SK-N-SH (cell line): ENCODE measurements at regions not wholly inside any gene's neighbourhood (a gene's known extent, or its start where the extent isn't known, plus 50 kb on each side); places are given as distances from the start of the nearest gene placed in this dataset.
"Not testable (repeated sequence)": the region's sequence is repeated elsewhere in the genome, so short reads cannot be mapped to it uniquely, and the experiment has no call there.

Source experiments
- CTCF ChIA-PET: fragments of 300-600, 350-600 bp; formaldehyde crosslinking; extraction: SDS; loops from one replicate; lab custom pipeline; 2021; lab: Yijun Ruan, JAX
- POLR2A ChIA-PET: fragments of 350-600 bp; sonication (Branson Sonifier 250); formaldehyde crosslinking; extraction: SDS; loops from one replicate; lab custom pipeline; 2020; ENCODE audit warnings: antibody characterized with exemption, inconsistent platforms; lab: Yijun Ruan, JAX
- DNase-seq: peaks from one replicate; pipeline ENCODE4 v3.0.0; 2012
- H2AFZ ChIP-seq: fragments of 200-600 bp; sonication (generic); 2 replicates; pipeline ENCODE4 v1.8.1; 2016; ENCODE audit warnings: antibody characterized with exemption, mild to moderate bottlenecking, low read depth
- H3F3A ChIP-seq: fragments of 200-600 bp; sonication (generic); replicated peaks from 2 replicates; pipeline ENCODE3; 2016; ENCODE audit warnings: antibody characterized with exemption, mild to moderate bottlenecking; ENCODE audit not compliant: insufficient read depth
- H3K27ac ChIP-seq, 2 experiments: fragments of 200-500 bp in 1 of 2; fragments of 200-600 bp in 1 of 2; sonication (Bioruptor generic) in 1 of 2; sonication (generic), shearing (Covaris generic) in 1 of 2; 2 replicates each; pipeline versions ENCODE4 v1.5.1 to v1.6.1; 2014 to 2016; ENCODE audit warnings: low read depth in 2 of 2, inconsistent platforms in 1 of 2, low read length in 1 of 2, mild to moderate bottlenecking in 1 of 2, mixed read lengths in 1 of 2
- H3K27me3 ChIP-seq: fragments of 200-600 bp; sonication (generic), shearing (Covaris generic); 2 replicates; pipeline ENCODE4 v1.6.1; 2016; ENCODE audit warnings: mixed run types; ENCODE audit not compliant: insufficient read depth
- H3K36me3 ChIP-seq, 2 experiments: fragments of 200-500 bp in 1 of 2; fragments of 200-600 bp in 1 of 2; sonication (Bioruptor generic) in 1 of 2; sonication (generic) in 1 of 2; replicated peaks in 1 of 2; 2 replicates each; pipeline versions ENCODE3 to v1.5.1; 2014 to 2016; ENCODE audit warnings: low read length in 1 of 2, mild to moderate bottlenecking in 1 of 2; ENCODE audit not compliant: insufficient read depth in 2 of 2, control insufficient read depth in 1 of 2
- H3K4me1 ChIP-seq, 2 experiments: fragments of 200-500 bp in 1 of 2; fragments of 200-600 bp in 1 of 2; sonication (Bioruptor generic) in 1 of 2; sonication (generic), shearing (Covaris generic) in 1 of 2; 2 replicates each; pipeline versions ENCODE4 v1.5.1 to v1.6.1; 2014 to 2016; ENCODE audit warnings: low read depth in 1 of 2, low read length in 1 of 2, mixed run types in 1 of 2; ENCODE audit not compliant: insufficient read depth in 2 of 2, control insufficient read depth in 1 of 2
- H3K4me2 ChIP-seq: fragments of 200-600 bp; sonication (generic), shearing (Covaris generic); 2 replicates; pipeline ENCODE4 v1.6.1; 2017; ENCODE audit warnings: mixed run types
- H3K4me3 ChIP-seq, 2 experiments: fragments of 200-500 bp in 1 of 2; fragments of 200-600 bp in 1 of 2; sonication (Bioruptor generic) in 1 of 2; sonication (generic), shearing (Covaris generic) in 1 of 2; 2 replicates each; pipeline versions ENCODE4 v1.5.1 to v1.8.1; 2014 to 2016; ENCODE audit warnings: low read depth in 2 of 2, inconsistent platforms in 1 of 2, low read length in 1 of 2, mild to moderate bottlenecking in 1 of 2, mixed read lengths in 1 of 2, moderate library complexity in 1 of 2
- H3K79me2 ChIP-seq: fragments of 200-600 bp; sonication (generic); 2 replicates; pipeline ENCODE4 v1.8.1; 2017; ENCODE audit warnings: mild to moderate bottlenecking; ENCODE audit not compliant: insufficient read depth
- H3K9ac ChIP-seq: fragments of 200-600 bp; sonication (generic); 2 replicates; pipeline ENCODE4 v1.6.1; 2017; ENCODE audit warnings: mixed run types
- H3K9me2 ChIP-seq: fragments of 200-600 bp; sonication (generic); 2 replicates; pipeline ENCODE4 v1.6.1; 2017; ENCODE audit warnings: mixed run types
- H3K9me3 ChIP-seq: fragments of 200-600 bp; sonication (generic); 2 replicates; pipeline ENCODE4 v1.6.1; 2017; ENCODE audit warnings: mixed run types, mild to moderate bottlenecking, moderate library complexity
- H4K20me1 ChIP-seq: fragments of 200-600 bp; sonication (generic); 2 replicates; pipeline ENCODE4 v1.6.1; 2017; ENCODE audit warnings: mild to moderate bottlenecking, mixed run types; ENCODE audit not compliant: insufficient read depth
- ELF1 ChIP-seq: IDR thresholded peaks from 2 replicates; pipeline ENCODE4 v1.4.0; 2012
- EP300 ChIP-seq, 2 experiments: IDR thresholded peaks; 2 replicates each; pipeline versions ENCODE4 v1.4.0 to v1.6.1; 2012; ENCODE audit warnings: borderline replicate concordance in 1 of 2, low read depth in 1 of 2, low read length in 1 of 2
- JUND ChIP-seq: IDR thresholded peaks from 2 replicates; pipeline ENCODE4 v1.4.0; 2012
- MXI1 ChIP-seq: IDR thresholded peaks from 2 replicates; pipeline ENCODE4 v1.6.1; 2012; ENCODE audit warnings: mild to moderate bottlenecking, low read depth, low read length, improper control_type of control experiment
- NFIC ChIP-seq: IDR thresholded peaks from 2 replicates; pipeline ENCODE4 v1.4.0; 2012; ENCODE audit warnings: borderline replicate concordance
- POLR2AphosphoS5 ChIP-seq: IDR thresholded peaks from 2 replicates; pipeline ENCODE4 v1.6.1; 2012; ENCODE audit warnings: low read depth, low read length
- RAD21 ChIP-seq: IDR thresholded peaks from 2 replicates; pipeline ENCODE4 v1.6.1; 2012; ENCODE audit warnings: mild to moderate bottlenecking, low read length
- RCOR1 ChIP-seq: fragments of 150-350 bp; IDR thresholded peaks from 2 replicates; pipeline ENCODE4 v1.6.1; 2017; ENCODE audit warnings: antibody characterized with exemption, low read length
- RFX5 ChIP-seq: IDR thresholded peaks from 2 replicates; pipeline ENCODE4 v1.6.1; 2012; ENCODE audit warnings: mild to moderate bottlenecking, improper control_type of control experiment, low read length
- RXRA ChIP-seq: IDR thresholded peaks from 2 replicates; pipeline ENCODE4 v1.4.0; 2012; ENCODE audit warnings: low read depth, mild to moderate bottlenecking, borderline replicate concordance
- SIN3A ChIP-seq: IDR thresholded peaks from 2 replicates; pipeline ENCODE4 v1.6.1; 2012; ENCODE audit warnings: low read depth, mild to moderate bottlenecking, low read length, moderate library complexity, borderline replicate concordance
- TAF1 ChIP-seq: IDR thresholded peaks from 2 replicates; pipeline ENCODE4 v1.6.1; 2012; ENCODE audit warnings: low read depth, mild to moderate bottlenecking, low read length, moderate library complexity, borderline replicate concordance
- TCF12 ChIP-seq: IDR thresholded peaks from 2 replicates; pipeline ENCODE4 v1.4.0; 2012
- WGBS: methylation state at CpG from one replicate; pipeline ENCODE4 v1.1.6; 2017; ENCODE audit warnings: low lambda C conversion rate; 5-methylcytosine and 5-hydroxymethylcytosine counted together
- TF ChIP-seq, protein P1 (sequence below): fragments of 150-350 bp; IDR thresholded peaks from 2 replicates; pipeline ENCODE4 v1.6.1; 2017; ENCODE audit warnings: antibody characterized with exemption, low read length, low read depth, borderline replicate concordance
- TF ChIP-seq, protein P2 (sequence below): fragments of 150-350 bp; IDR thresholded peaks from 2 replicates; pipeline ENCODE4 v1.6.1; 2016; ENCODE audit warnings: mild to moderate bottlenecking, low read depth, low read length
- TF ChIP-seq, protein P3 (sequence below): IDR thresholded peaks from 2 replicates; pipeline ENCODE4 v1.4.0; 2012; ENCODE audit warnings: low read depth, borderline replicate concordance

DNA sequence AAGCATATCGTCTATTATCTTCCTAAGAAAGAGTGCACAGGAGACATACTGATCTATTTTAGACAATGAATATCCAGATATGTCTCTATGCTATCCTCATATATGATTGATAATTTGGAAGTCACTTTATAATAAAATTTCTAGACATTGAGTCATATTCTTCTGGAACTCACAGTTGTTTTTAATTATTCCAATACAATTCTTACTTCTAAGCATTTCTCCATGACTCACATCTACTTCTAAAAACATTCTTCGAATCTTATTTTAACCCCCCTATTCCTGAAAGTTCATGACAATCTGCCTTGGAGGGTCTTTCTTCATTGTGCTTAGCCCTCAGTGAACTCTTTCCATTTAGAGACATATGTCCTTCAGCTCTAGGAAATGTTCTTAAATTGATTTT, 368.1 kb downstream of the MDFIC start:
- H3K27ac ChIP-seq = peak overlapping the region; percentile 36 to 58; a peak in 3 of 4 replicates
- no peak overlapping the region for H3K4me3 ChIP-seq
- TF ChIP-seq JUND = peak; percentile 32; the same call in 1 of the 2 replicates
- TF ChIP-seq EP300 (IDR thresholded peaks at IDR 0.05; ENCODE audit: borderline replicate concordance in 1 of 2, low read depth in 1 of 2, low read length in 1 of 2) = peak in 1 of 2 experiments; percentile 31; a peak in 1 of 4 replicates
- no peak for TF ChIP-seq MXI1
- TF ChIP-seq TCF12 = peak; percentile 72
- TF ChIP-seq RAD21 = no peak
- TF ChIP-seq RFX5 = no peak
- no peak for TF ChIP-seq SIN3A
- TF ChIP-seq RXRA = no peak
- CTCF ChIA-PET = no interaction called here
- 3% methylated on average over 2 of the region's 2 CpGs for WGBS
- no peaks in the 10 kb centered on the region; a peak in 1 of 4 replicates for H3K4me1 ChIP-seq
- POLR2A ChIA-PET = no interaction called here
- H3K27me3 ChIP-seq = no peaks in the 10 kb centered on the region
- no peak overlapping the region for H3K9ac ChIP-seq
- no peaks in the 10 kb centered on the region for H4K20me1 ChIP-seq
- no peaks in the 10 kb centered on the region for H3F3A ChIP-seq
- H3K4me2 ChIP-seq = peak overlapping the region; percentile 60; the same call in 1 of the 2 replicates
- peak overlapping the region; percentile 61; the same call in 1 of the 2 replicates for H2AFZ ChIP-seq
- no peaks in the 10 kb centered on the region for H3K79me2 ChIP-seq
- no peaks in the 10 kb centered on the region for H3K9me3 ChIP-seq
- DNase-seq = no peak
- H3K9me2 ChIP-seq = 0 out of 2 replicates have a peak, but pooled peaks cover 3% of the 10 kb centered on the region
- H3K36me3 ChIP-seq = no peaks in the 10 kb centered on the region

DNA sequence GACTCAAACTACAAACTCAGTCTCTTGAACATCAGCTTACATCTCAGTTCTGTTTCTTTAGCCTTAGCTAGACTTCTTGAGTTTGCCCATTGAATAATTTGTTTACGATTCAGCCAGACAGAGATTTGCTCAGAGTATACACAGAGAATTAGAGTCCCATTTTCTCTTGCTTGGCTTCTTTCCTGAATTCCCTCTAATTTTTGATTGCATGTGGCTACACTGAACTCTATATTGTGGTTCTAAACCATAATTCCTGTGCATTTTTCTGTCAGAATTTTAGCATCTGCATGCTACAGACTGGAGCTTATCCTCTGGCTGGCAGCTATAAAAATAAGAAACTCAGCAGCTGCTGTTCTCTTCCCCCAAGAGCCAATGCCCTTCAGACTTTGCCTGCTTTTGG, 354.9 kb downstream of the MDFIC start:
- POLR2A ChIA-PET = no interaction called here
- Histone ChIP-seq H3K4me1 (no peaks in the 10 kb centered on the region; a peak in 1 of 4 replicates), H3K27me3 (peaks cover 5% of the 10 kb centered on the region; the same call in 1 of the 2 replicates), H3K9me2 (no peaks in the 10 kb centered on the region), H3F3A (no peaks in the 10 kb centered on the region), H3K79me2 (no peaks in the 10 kb centered on the region), H3K4me3 (no peak overlapping the region), H3K27ac (no peak overlapping the region), H2AFZ (no peak overlapping the region), H3K36me3 (no peaks in the 10 kb centered on the region), H3K4me2 (no peak overlapping the region), H3K9me3 (no peaks in the 10 kb centered on the region), H3K9ac (no peak overlapping the region), H4K20me1 (no peaks in the 10 kb centered on the region)
- CTCF ChIA-PET = no interaction called here
- DNase-seq = no peak
- 18% methylated on average over 1 of the region's 1 CpG for WGBS
- TF ChIP-seq RFX5 (no peak), TCF12 (no peak), RCOR1 (no peak), MXI1 (no peak), NFIC (no peak), EP300 (IDR thresholded peaks at IDR 0.05; ENCODE audit: borderline replicate concordance in 1 of 2, low read depth in 1 of 2, low read length in 1 of 2) (no peak), RXRA (no peak), ELF1 (no peak), POLR2AphosphoS5 (no peak), TAF1 (no peak)
- TF ChIP-seq, protein P1, sequence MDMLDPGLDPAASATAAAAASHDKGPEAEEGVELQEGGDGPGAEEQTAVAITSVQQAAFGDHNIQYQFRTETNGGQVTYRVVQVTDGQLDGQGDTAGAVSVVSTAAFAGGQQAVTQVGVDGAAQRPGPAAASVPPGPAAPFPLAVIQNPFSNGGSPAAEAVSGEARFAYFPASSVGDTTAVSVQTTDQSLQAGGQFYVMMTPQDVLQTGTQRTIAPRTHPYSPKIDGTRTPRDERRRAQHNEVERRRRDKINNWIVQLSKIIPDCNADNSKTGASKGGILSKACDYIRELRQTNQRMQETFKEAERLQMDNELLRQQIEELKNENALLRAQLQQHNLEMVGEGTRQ = no peak
- TF ChIP-seq, protein P2, sequence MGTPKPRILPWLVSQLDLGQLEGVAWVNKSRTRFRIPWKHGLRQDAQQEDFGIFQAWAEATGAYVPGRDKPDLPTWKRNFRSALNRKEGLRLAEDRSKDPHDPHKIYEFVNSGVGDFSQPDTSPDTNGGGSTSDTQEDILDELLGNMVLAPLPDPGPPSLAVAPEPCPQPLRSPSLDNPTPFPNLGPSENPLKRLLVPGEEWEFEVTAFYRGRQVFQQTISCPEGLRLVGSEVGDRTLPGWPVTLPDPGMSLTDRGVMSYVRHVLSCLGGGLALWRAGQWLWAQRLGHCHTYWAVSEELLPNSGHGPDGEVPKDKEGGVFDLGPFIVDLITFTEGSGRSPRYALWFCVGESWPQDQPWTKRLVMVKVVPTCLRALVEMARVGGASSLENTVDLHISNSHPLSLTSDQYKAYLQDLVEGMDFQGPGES = no peak
- TF ChIP-seq, protein P3, sequence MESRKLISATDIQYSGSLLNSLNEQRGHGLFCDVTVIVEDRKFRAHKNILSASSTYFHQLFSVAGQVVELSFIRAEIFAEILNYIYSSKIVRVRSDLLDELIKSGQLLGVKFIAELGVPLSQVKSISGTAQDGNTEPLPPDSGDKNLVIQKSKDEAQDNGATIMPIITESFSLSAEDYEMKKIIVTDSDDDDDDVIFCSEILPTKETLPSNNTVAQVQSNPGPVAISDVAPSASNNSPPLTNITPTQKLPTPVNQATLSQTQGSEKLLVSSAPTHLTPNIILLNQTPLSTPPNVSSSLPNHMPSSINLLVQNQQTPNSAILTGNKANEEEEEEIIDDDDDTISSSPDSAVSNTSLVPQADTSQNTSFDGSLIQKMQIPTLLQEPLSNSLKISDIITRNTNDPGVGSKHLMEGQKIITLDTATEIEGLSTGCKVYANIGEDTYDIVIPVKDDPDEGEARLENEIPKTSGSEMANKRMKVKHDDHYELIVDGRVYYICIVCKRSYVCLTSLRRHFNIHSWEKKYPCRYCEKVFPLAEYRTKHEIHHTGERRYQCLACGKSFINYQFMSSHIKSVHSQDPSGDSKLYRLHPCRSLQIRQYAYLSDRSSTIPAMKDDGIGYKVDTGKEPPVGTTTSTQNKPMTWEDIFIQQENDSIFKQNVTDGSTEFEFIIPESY = no peak

DNA sequence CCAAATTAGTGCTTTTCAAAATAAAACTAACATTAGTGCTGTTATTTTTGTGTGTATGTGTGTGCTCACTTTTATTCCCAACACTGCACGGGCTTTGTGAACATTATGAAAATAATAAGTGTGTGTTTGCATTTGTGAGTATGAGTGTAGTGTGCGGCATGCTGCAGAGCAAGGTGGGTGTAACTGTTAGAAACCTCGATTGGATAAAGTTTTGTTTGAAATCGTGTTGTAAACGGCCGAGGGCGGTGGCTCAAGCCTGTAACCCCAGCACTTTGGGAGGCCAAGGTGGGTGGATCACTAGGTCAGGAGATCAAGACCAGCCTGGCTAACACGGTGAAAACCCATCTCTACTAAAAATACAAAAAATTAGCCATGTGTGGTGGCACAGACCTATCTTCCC, 352.0 kb downstream of the MDFIC start:
- POLR2A ChIA-PET = not testable (repeated sequence)

More for the DNA sequence above, 352.0 kb downstream of the MDFIC start:
- H3K9me2 ChIP-seq, H3K9ac ChIP-seq, H3K27me3 ChIP-seq, CTCF ChIA-PET, H3K36me3 ChIP-seq, DNase-seq, H3K79me2 ChIP-seq, H3K27ac ChIP-seq, H4K20me1 ChIP-seq, H3K9me3 ChIP-seq, H2AFZ ChIP-seq, H3K4me3 ChIP-seq, H3K4me1 ChIP-seq, H3K4me2 ChIP-seq, H3F3A ChIP-seq: not testable (repeated sequence)
- WGBS = 3% methylated on average over 8 of the region's 8 CpGs
